WTC11 (cell line): ENCODE measurements at regions not wholly inside any gene's neighbourhood (a gene's known extent, or its start where the extent isn't known, plus 50 kb on each side); places are given as distances from the start of the nearest gene placed in this dataset.

Experiments used
- ATAC-seq: fragments of 200-7000 bp; cut with Tn5 transposase; 2 replicates; pipeline ENCODE4 v1.10.0; 2021; ENCODE audit warnings: mild to moderate bottlenecking, moderate library complexity
- CTCF ChIA-PET: fragments of 300-600 bp; sonication (Branson Sonifier 250); formaldehyde crosslinking; loops from one replicate; lab custom pipeline; 2021; ENCODE audit warnings: antibody characterized with exemption; lab: Charles Lee
- POLR2A ChIA-PET: fragments of 350-600 bp; sonication (Branson Sonifier 250); formaldehyde crosslinking; loops from one replicate; lab custom pipeline; 2021; ENCODE audit warnings: antibody characterized with exemption; lab: Charles Lee
- DNase-seq: peaks from one replicate; pipeline ENCODE4 v3.0.0; 2021; ENCODE audit warnings: low spot score
- H3K27ac Mint-ChIP-seq: 2 replicates; pipeline ENCODE4 v1.8.0; 2021; ENCODE audit warnings: mixed read lengths
- H3K27me3 Mint-ChIP-seq: 2 replicates; pipeline ENCODE4 v1.8.0; 2021; ENCODE audit warnings: low read depth, mild to moderate bottlenecking, moderate library complexity, mixed read lengths
- H3K36me3 Mint-ChIP-seq: 2 replicates; pipeline ENCODE4 v1.8.0; 2021; ENCODE audit warnings: mixed read lengths
- H3K4me1 Mint-ChIP-seq: 2 replicates; pipeline ENCODE4 v1.8.0; 2022; ENCODE audit warnings: mixed read lengths
- H3K4me3 Mint-ChIP-seq: 2 replicates; pipeline ENCODE4 v1.8.0; 2021; ENCODE audit warnings: mild to moderate bottlenecking, moderate library complexity, mixed read lengths
- H3K9me3 Mint-ChIP-seq: 2 replicates; pipeline ENCODE4 v1.8.0; 2021; ENCODE audit warnings: mixed read lengths
- ATF1 ChIP-seq: sonication (generic); formaldehyde crosslinking; IDR thresholded peaks from 2 replicates; pipeline ENCODE4 v1.8.1; 2023; ENCODE audit warnings: mild to moderate bottlenecking, moderate library complexity, missing genetic modification reagents
- CDX4 ChIP-seq: fragments of 250-450 bp; sonication (Bioruptor Pico); IDR thresholded peaks from 2 replicates; pipeline ENCODE4 v1.9.0; 2021; ENCODE audit warnings: moderate library complexity, mild to moderate bottlenecking, inconsistent platforms, borderline replicate concordance
- CTCF ChIP-seq: fragments of 200-600 bp; IDR thresholded peaks from 2 replicates; pipeline ENCODE4 v1.8.0; 2022; ENCODE audit warnings: antibody characterized with exemption
- FOXK1 ChIP-seq: sonication (generic); formaldehyde crosslinking; IDR thresholded peaks from 2 replicates; pipeline ENCODE4 v1.8.0; 2022; ENCODE audit warnings: mild to moderate bottlenecking, moderate library complexity, missing genetic modification reagents
- GTF2I ChIP-seq: fragments of 250-450 bp; sonication (Bioruptor Pico); conservative IDR thresholded peaks from 2 replicates; pipeline ENCODE4 v1.4.0; 2021; ENCODE audit warnings: mild to moderate bottlenecking
- HMGA2 ChIP-seq: fragments of 250-450 bp; sonication (Bioruptor Pico); IDR thresholded peaks from 2 replicates; pipeline ENCODE4 v1.4.0; 2021; ENCODE audit warnings: mild to moderate bottlenecking, moderate library complexity
- HMGXB4 ChIP-seq: sonication (generic); formaldehyde crosslinking; IDR thresholded peaks from 2 replicates; pipeline ENCODE4 v1.8.1; 2023; ENCODE audit warnings: mild to moderate bottlenecking, moderate library complexity, missing genetic modification reagents
- JUN ChIP-seq: sonication (generic); formaldehyde crosslinking; IDR thresholded peaks from 2 replicates; pipeline ENCODE4 v1.8.0; 2023; ENCODE audit warnings: mild to moderate bottlenecking, missing genetic modification reagents
- MAX ChIP-seq: sonication (generic); formaldehyde crosslinking; IDR thresholded peaks from 2 replicates; pipeline ENCODE4 v1.8.0; 2022; ENCODE audit warnings: mild to moderate bottlenecking, missing genetic modification reagents
- MXD4 ChIP-seq: fragments of 250-450 bp; sonication (Bioruptor Pico); IDR thresholded peaks from 2 replicates; pipeline ENCODE4 v1.8.0; 2021; ENCODE audit warnings: mild to moderate bottlenecking, moderate library complexity, borderline replicate concordance
- NR1H2 ChIP-seq: sonication (generic); formaldehyde crosslinking; IDR thresholded peaks from 2 replicates; pipeline ENCODE4 v1.9.0; 2021; ENCODE audit warnings: mild to moderate bottlenecking, moderate library complexity, missing genetic modification reagents
- OVOL2 ChIP-seq: fragments of 250-450 bp; sonication (Bioruptor Pico); IDR thresholded peaks from 2 replicates; pipeline ENCODE4 v1.9.0; 2021; ENCODE audit warnings: mild to moderate bottlenecking, borderline replicate concordance
- RORB ChIP-seq: fragments of 250-450 bp; sonication (Bioruptor Pico); IDR thresholded peaks from 2 replicates; pipeline ENCODE4 v1.9.0; 2021; ENCODE audit warnings: mild to moderate bottlenecking
- STAT6 ChIP-seq: sonication (generic); formaldehyde crosslinking; conservative IDR thresholded peaks from 2 replicates; pipeline ENCODE4 v1.8.1; 2023; ENCODE audit warnings: mild to moderate bottlenecking, low read depth, missing genetic modification reagents, moderate library complexity
- ZBTB21 ChIP-seq: sonication (generic); formaldehyde crosslinking; IDR thresholded peaks from 2 replicates; pipeline ENCODE4 v1.8.1; 2023; ENCODE audit warnings: mild to moderate bottlenecking, missing genetic modification reagents, borderline replicate concordance
- ZNF138 ChIP-seq: sonication (generic); formaldehyde crosslinking; conservative IDR thresholded peaks from 2 replicates; pipeline ENCODE4 v1.8.1; 2022; ENCODE audit warnings: mild to moderate bottlenecking, moderate library complexity, missing genetic modification reagents
- ZNF281 ChIP-seq: sonication (generic); formaldehyde crosslinking; IDR thresholded peaks from 2 replicates; pipeline ENCODE4 v1.8.0; 2023; ENCODE audit warnings: mild to moderate bottlenecking, missing genetic modification reagents
- ZNF416 ChIP-seq: fragments of 250-450 bp; sonication (Bioruptor Pico); IDR thresholded peaks from 2 replicates; pipeline ENCODE4 v1.9.0; 2021; ENCODE audit warnings: mild to moderate bottlenecking, inconsistent platforms
- ZNF423 ChIP-seq: fragments of 250-450 bp; sonication (Bioruptor Pico); IDR thresholded peaks from 2 replicates; pipeline ENCODE4 v2.1.2; 2022; ENCODE audit warnings: mild to moderate bottlenecking, moderate library complexity

GRCh38 chr11:119902656-119903231, 173.7 kb upstream of the NECTIN1 start:
- H3K27me3 Mint-ChIP-seq = no peaks in the 10 kb centered on the region; the same call in 1 of the 2 replicates
- TF ChIP-seq STAT6 = no peak
- TF ChIP-seq NR1H2 (CRISPR knock-in tag) = no peak
- TF ChIP-seq ZNF416 (CRISPR knock-in tag) = no peak
- TF ChIP-seq RORB (CRISPR knock-in tag) = no peak
- no peak for TF ChIP-seq GTF2I (CRISPR knock-in tag)
- no peak for TF ChIP-seq ZNF138 (CRISPR knock-in tag)
- no peak for TF ChIP-seq HMGXB4 (CRISPR knock-in tag)
- TF ChIP-seq ZNF423 (CRISPR knock-in tag) = no peak
- no peak for TF ChIP-seq CTCF
- TF ChIP-seq ATF1 = no peak
- TF ChIP-seq MXD4 (CRISPR knock-in tag) = no peak
- TF ChIP-seq MAX (CRISPR knock-in tag) = no peak
- no peak for TF ChIP-seq HMGA2
- TF ChIP-seq ZNF281 (CRISPR knock-in tag) = no peak
- TF ChIP-seq ZBTB21 (CRISPR knock-in tag) = no peak
- TF ChIP-seq OVOL2 = no peak
- TF ChIP-seq CDX4 (CRISPR knock-in tag) = no peak
- TF ChIP-seq JUN (CRISPR knock-in tag) = no peak
- no peak for TF ChIP-seq FOXK1
- TF ChIP-seq, all 79 proteins: peak for 0
- DNase-seq (no peak), ATAC-seq (no peak)
- Mint-ChIP-seq H3K4me3 (no peak overlapping the region), H3K9me3 (no peaks in the 10 kb centered on the region), H3K36me3 (no peaks in the 10 kb centered on the region), H3K4me1 (peaks cover 31% of the 10 kb centered on the region), H3K27ac (no peak overlapping the region)
- ChIA-PET CTCF (no interaction called here), POLR2A (no interaction called here)
